Activated CD8-positive, alpha-beta T cell treated with anti-CD3 and anti-CD28 coated beads for 36 hours (primary cell): ENCODE measurements at regions not wholly inside any gene's neighbourhood (a gene's known extent, or its start where the extent isn't known, plus 50 kb on each side); places are given as distances from the start of the nearest gene placed in this dataset.

Source experiments
- ATAC-seq: fragments of 200-7000 bp; cut with Tn5 transposase; one replicate; pipeline ENCODE4 v1.10.0; 2021; ENCODE audit warnings: mild to moderate bottlenecking, moderate library complexity
- CTCF ChIA-PET: fragments of 350-600 bp; sonication (Branson Sonifier 250); formaldehyde crosslinking; loops from one replicate; lab custom pipeline; 2021; ENCODE audit warnings: antibody characterized with exemption; lab: Charles Lee
- POLR2A ChIA-PET: fragments of 350-600 bp; sonication (Branson Sonifier 250); formaldehyde crosslinking; loops from one replicate; lab custom pipeline; 2021; ENCODE audit warnings: antibody characterized with exemption; lab: Charles Lee
- DNase-seq: peaks from one replicate; pipeline ENCODE4 v3.0.0-alpha.2; 2020
- H3K27ac Mint-ChIP-seq: one replicate; pipeline ENCODE4 v1.8.0; 2021; ENCODE audit warnings: mild to moderate bottlenecking, mixed read lengths
- H3K27me3 Mint-ChIP-seq: one replicate; pipeline ENCODE4 v1.8.0; 2021; ENCODE audit warnings: mixed read lengths
- H3K36me3 Mint-ChIP-seq: one replicate; pipeline ENCODE4 v1.8.0; 2021; ENCODE audit warnings: low read depth, mixed read lengths
- H3K4me1 Mint-ChIP-seq: one replicate; pipeline ENCODE4 v1.8.0; 2021; ENCODE audit warnings: low read depth, mixed read lengths
- H3K4me3 Mint-ChIP-seq: one replicate; pipeline ENCODE4 v1.8.0; 2021; ENCODE audit warnings: mild to moderate bottlenecking, moderate library complexity, mixed read lengths
- H3K9me3 Mint-ChIP-seq: one replicate; pipeline ENCODE4 v1.8.0; 2021; ENCODE audit warnings: mixed read lengths
- CTCF ChIP-seq: fragments of 200-600 bp; IDR thresholded peaks from one replicate; pipeline ENCODE4 v1.8.0; 2022; ENCODE audit warnings: antibody characterized with exemption, mild to moderate bottlenecking
- intact Hi-C: fragments of 100-400 bp; cut with micrococcal nuclease; formaldehyde crosslinking; loops from one replicate; pipeline ENCODE4 v1.10.0; 2022

GRCh38 chr5:89899559-89899958 is 510.0 kb downstream of the CETN3 start:
- Mint-ChIP-seq H3K27ac (no peak overlapping the region), H3K4me3 (no peak overlapping the region), H3K9me3 (peaks cover 12% of the 10 kb centered on the region), H3K27me3 (no peaks in the 10 kb centered on the region), H3K4me1 (no peaks in the 10 kb centered on the region), H3K36me3 (no peaks in the 10 kb centered on the region)
- POLR2A ChIA-PET, result no interaction called here
- intact Hi-C loops, result no loop called here
- ATAC-seq (no peak), DNase-seq (no peak)
- no peak for TF ChIP-seq CTCF
- CTCF ChIA-PET, result no interaction called here

GRCh38 chr5:89893546-89893945 is 516.0 kb downstream of the CETN3 start:
- Mint-ChIP-seq H3K36me3 (no peaks in the 10 kb centered on the region), H3K4me1 (no peaks in the 10 kb centered on the region), H3K27me3 (no peaks in the 10 kb centered on the region), H3K9me3 (peaks cover 20% of the 10 kb centered on the region), H3K27ac (no peak overlapping the region), H3K4me3 (no peak overlapping the region)
- POLR2A ChIA-PET, result no interaction called here
- CTCF ChIA-PET, result no interaction called here
- ATAC-seq (no peak), DNase-seq (no peak)
- intact Hi-C loops, result no loop called here
- no peak for TF ChIP-seq CTCF

GRCh38 chr5:89885670-89886069 is 523.9 kb downstream of the CETN3 start:
- ChIA-PET POLR2A (no interaction called here), CTCF (no interaction called here)
- TF ChIP-seq CTCF, result no peak
- H3K4me3 Mint-ChIP-seq, result no peak overlapping the region
- intact Hi-C loops, result no loop called here
- DNase-seq (no peak), ATAC-seq (no peak)
- H3K27ac Mint-ChIP-seq, result no peak overlapping the region
- H3K36me3 Mint-ChIP-seq, result no peaks in the 10 kb centered on the region
- no peaks in the 10 kb centered on the region for H3K4me1 Mint-ChIP-seq
- H3K27me3 Mint-ChIP-seq, result no peaks in the 10 kb centered on the region
- H3K9me3 Mint-ChIP-seq, result no peaks in the 10 kb centered on the region

GRCh38 chr5:89883967-89884366 is 525.6 kb downstream of the CETN3 start:
- CTCF ChIA-PET, result no interaction called here
- no peak for DNase-seq
- POLR2A ChIA-PET, result no interaction called here
- Mint-ChIP-seq H3K4me3 (no peak overlapping the region), H3K36me3 (no peaks in the 10 kb centered on the region), H3K4me1 (no peaks in the 10 kb centered on the region), H3K27ac (no peak overlapping the region), H3K9me3 (no peaks in the 10 kb centered on the region), H3K27me3 (no peaks in the 10 kb centered on the region)
- ATAC-seq, result no peak
- intact Hi-C loops, result no loop called here
- TF ChIP-seq CTCF, result no peak

- Mint-ChIP-seq H3K36me3 (no peaks in the 10 kb centered on the region), H3K9me3 (peaks cover 3% of the 10 kb centered on the region), H3K27ac (no peak overlapping the region), H3K27me3 (no peaks in the 10 kb centered on the region), H3K4me1 (no peaks in the 10 kb centered on the region), H3K4me3 (no peak overlapping the region)
- no peak for TF ChIP-seq CTCF
- intact Hi-C loops, result no loop called here
- ATAC-seq, result peak; percentile 58
- DNase-seq, result no peak
- ChIA-PET CTCF (no interaction called here), POLR2A (no interaction called here)
Measured at GRCh38 chr5:89878140-89879132, 531.1 kb downstream of the CETN3 start.
